GM23338 (cell line): ENCODE measurements at regions not wholly inside any gene's neighbourhood (a gene's known extent, or its start where the extent isn't known, plus 50 kb on each side); places are given as distances from the start of the nearest gene placed in this dataset.

Experiments used
- ATAC-seq: fragments of 200-7000 bp; cut with Tn5 transposase; 3 replicates; pipeline ENCODE4 v1.9.1; 2020
- DNase-seq: peaks from one replicate; pipeline ENCODE4 v3.0.0-alpha.2; 2015; ENCODE audit warnings: low spot score
- H2AFZ ChIP-seq: fragments of 200-600 bp; sonication (generic); 2 replicates; pipeline ENCODE4 v1.8.0; 2016; ENCODE audit warnings: antibody characterized with exemption, mild to moderate bottlenecking, moderate library complexity
- H3F3A ChIP-seq: fragments of 200-600 bp; sonication (generic); replicated peaks from 2 replicates; pipeline ENCODE4 v1.8.0; 2017; ENCODE audit warnings: antibody characterized with exemption, mixed run types, low read depth
- H3K27ac ChIP-seq: fragments of 200-600 bp; sonication (generic); 2 replicates; pipeline ENCODE4 v1.6.1; 2016; ENCODE audit warnings: low read depth
- H3K27me3 ChIP-seq: fragments of 200-600 bp; sonication (generic); 2 replicates; pipeline ENCODE4 v1.8.0; 2016; ENCODE audit warnings: mild to moderate bottlenecking, mixed run types, moderate library complexity; ENCODE audit not compliant: insufficient read depth
- H3K36me3 ChIP-seq: fragments of 200-600 bp; sonication (generic); 2 replicates; pipeline ENCODE4 v1.8.0; 2016; ENCODE audit warnings: mild to moderate bottlenecking; ENCODE audit not compliant: insufficient read depth
- H3K4me1 ChIP-seq: fragments of 200-600 bp; sonication (generic); 2 replicates; pipeline ENCODE4 v1.8.0; 2016; ENCODE audit warnings: mild to moderate bottlenecking, moderate library complexity; ENCODE audit not compliant: insufficient read depth
- H3K4me2 ChIP-seq: fragments of 200-600 bp; sonication (generic); 2 replicates; pipeline ENCODE4 v1.7.1; 2017; ENCODE audit warnings: mixed run types
- H3K4me3 ChIP-seq: fragments of 200-600 bp; sonication (generic); 2 replicates; pipeline ENCODE4 v1.6.1; 2016; ENCODE audit warnings: mixed run types
- H3K79me2 ChIP-seq: fragments of 200-600 bp; sonication (generic); replicated peaks from 2 replicates; pipeline ENCODE4 v1.8.0; 2017; ENCODE audit warnings: mild to moderate bottlenecking; ENCODE audit not compliant: insufficient read depth
- H3K9me2 ChIP-seq: fragments of 200-600 bp; sonication (generic); 2 replicates; pipeline ENCODE4 v1.8.0; 2017; ENCODE audit not compliant: insufficient read depth
- H4K20me1 ChIP-seq: fragments of 200-600 bp; sonication (generic); replicated peaks from 2 replicates; pipeline ENCODE4 v1.8.0; 2017; ENCODE audit warnings: mild to moderate bottlenecking; ENCODE audit not compliant: insufficient read depth
- H3K27ac Mint-ChIP-seq: 2 replicates; pipeline ENCODE4 v1.8.0; 2020; ENCODE audit warnings: inconsistent platforms, mild to moderate bottlenecking, moderate library complexity, mixed read lengths
- H3K27me3 Mint-ChIP-seq: 3 replicates; pipeline ENCODE4 v1.8.0; 2022; ENCODE audit warnings: low read depth, mild to moderate bottlenecking, moderate library complexity, mixed read lengths, inconsistent platforms; ENCODE audit not compliant: insufficient read depth, poor library complexity
- H3K36me3 Mint-ChIP-seq: 3 replicates; pipeline ENCODE4 v1.8.0; 2021; ENCODE audit warnings: low read depth, mild to moderate bottlenecking, inconsistent platforms, moderate library complexity, mixed read lengths
- H3K4me1 Mint-ChIP-seq: 3 replicates; pipeline ENCODE4 v1.8.0; 2020; ENCODE audit warnings: mild to moderate bottlenecking, inconsistent platforms, mixed read lengths
- H3K4me3 Mint-ChIP-seq: 3 replicates; pipeline ENCODE4 v1.8.0; 2021; ENCODE audit warnings: moderate library complexity, mild to moderate bottlenecking, inconsistent platforms, mixed read lengths
- H3K9me3 Mint-ChIP-seq: 3 replicates; pipeline ENCODE4 v1.8.0; 2020; ENCODE audit warnings: moderate library complexity, mild to moderate bottlenecking, inconsistent platforms, mixed read lengths
- CREB1 ChIP-seq: fragments of 250-450 bp; sonication (Bioruptor Pico); IDR thresholded peaks from 2 replicates; pipeline ENCODE4 v1.5.0; 2020; ENCODE audit warnings: low read depth, mild to moderate bottlenecking, moderate library complexity
- CTCF ChIP-seq, 2 experiments: fragments of 200-600 bp in 1 of 2; sonication (generic) in 1 of 2; conservative IDR thresholded peaks; 2 replicates each; pipeline versions ENCODE4 v1.5.1 to v1.6.1; 2016 to 2017; ENCODE audit warnings: antibody characterized with exemption in 2 of 2, low read depth in 2 of 2, mild to moderate bottlenecking in 2 of 2, moderate library complexity in 1 of 2
- ETS1 ChIP-seq: IDR thresholded peaks from 2 replicates; pipeline ENCODE4 v1.6.1; 2016; ENCODE audit warnings: antibody characterized with exemption
- EZH2 ChIP-seq: fragments of 200-600 bp; sonication (generic); IDR thresholded peaks from one replicate; pipeline ENCODE4 v1.8.0; 2017; ENCODE audit warnings: antibody characterized with exemption, mild to moderate bottlenecking, low read depth; ENCODE audit not compliant: unreplicated experiment
- EZH2phosphoT487 ChIP-seq: fragments of 200-600 bp; sonication (generic); IDR thresholded peaks from one replicate; pipeline ENCODE4 v1.8.1; 2018; ENCODE audit warnings: antibody characterized with exemption; ENCODE audit not compliant: unreplicated experiment
- JUNB ChIP-seq: IDR thresholded peaks from one replicate; pipeline ENCODE4 v1.6.1; 2016; ENCODE audit warnings: antibody characterized with exemption; ENCODE audit not compliant: unreplicated experiment
- NANOG ChIP-seq: IDR thresholded peaks from 2 replicates; pipeline ENCODE4 v1.6.1; 2016; ENCODE audit warnings: antibody characterized with exemption, borderline replicate concordance
- POLR2AphosphoS5 ChIP-seq: IDR thresholded peaks from 2 replicates; pipeline ENCODE4 v1.6.1; 2016; ENCODE audit warnings: antibody characterized with exemption, low read depth
- REST ChIP-seq: IDR thresholded peaks from one replicate; pipeline ENCODE4 v1.6.1; 2018; ENCODE audit warnings: antibody characterized with exemption; ENCODE audit not compliant: unreplicated experiment
- STAT1 ChIP-seq: IDR thresholded peaks from one replicate; pipeline ENCODE4 v1.6.1; 2016; ENCODE audit warnings: antibody characterized with exemption; ENCODE audit not compliant: unreplicated experiment
- ZNF114 ChIP-seq: fragments of 250-450 bp; sonication (Bioruptor Pico); IDR thresholded peaks from 2 replicates; pipeline ENCODE4 v1.5.0; 2020; ENCODE audit warnings: mild to moderate bottlenecking, moderate library complexity
- ZNF331 ChIP-seq: fragments of 250-450 bp; sonication (Bioruptor Pico); IDR thresholded peaks from 2 replicates; pipeline ENCODE4 v1.5.0; 2020; ENCODE audit warnings: low read depth, mild to moderate bottlenecking, moderate library complexity
- TF ChIP-seq, protein P1 (sequence below): fragments of 250-450 bp; sonication (Bioruptor Pico); IDR thresholded peaks from 2 replicates; pipeline ENCODE4 v1.5.0; 2020; ENCODE audit warnings: mild to moderate bottlenecking, moderate library complexity

DNA sequence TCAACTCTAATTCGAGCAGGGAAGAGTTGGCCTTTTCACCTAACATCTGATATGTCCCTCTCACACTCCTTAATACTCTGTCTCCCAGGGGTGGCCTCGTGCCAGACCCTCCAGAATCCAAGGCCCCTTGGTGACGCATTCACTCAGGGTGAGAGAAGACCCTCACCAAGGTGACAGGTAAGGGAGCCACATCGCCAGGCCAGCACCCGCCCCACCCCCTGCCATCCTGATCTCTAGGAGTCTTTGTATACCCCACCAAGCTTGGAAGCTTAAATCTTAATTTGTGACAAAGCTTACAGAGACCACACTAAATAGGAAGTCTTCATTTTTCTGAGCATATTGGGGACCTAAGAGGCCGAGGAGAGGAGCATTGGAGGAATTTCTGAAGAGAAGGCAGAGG, 286.1 kb downstream of the IRF8 start:
- H4K20me1 ChIP-seq, result no peaks in the 10 kb centered on the region
- H3K4me2 ChIP-seq, result no peak overlapping the region
- H3F3A ChIP-seq, result no peaks in the 10 kb centered on the region
- no peaks in the 10 kb centered on the region for H3K36me3 ChIP-seq
- no peaks in the 10 kb centered on the region for H3K27me3 ChIP-seq
- H3K79me2 ChIP-seq, result no peaks in the 10 kb centered on the region
- no peaks in the 10 kb centered on the region for H3K9me2 ChIP-seq
- no peak for DNase-seq
- no peaks in the 10 kb centered on the region; the same call in 2 of the 3 replicates for H3K9me3 Mint-ChIP-seq
- no peak for ATAC-seq
- no peak overlapping the region for H3K4me3 ChIP-seq
- no peaks in the 10 kb centered on the region for H3K36me3 Mint-ChIP-seq
- no peaks in the 10 kb centered on the region for H3K4me1 Mint-ChIP-seq
- no peak for TF ChIP-seq ZNF114 (CRISPR knock-in tag)
- no peak for TF ChIP-seq REST
- no peak for TF ChIP-seq NANOG
- TF ChIP-seq ETS1, result no peak
- no peak for TF ChIP-seq POLR2AphosphoS5
- TF ChIP-seq CTCF (conservative IDR thresholded peaks at IDR 0.05; ENCODE audit: low read depth in 2 of 2), result no peak
- no peak for TF ChIP-seq EZH2phosphoT487
- TF ChIP-seq JUNB, result no peak
- TF ChIP-seq, protein P1, sequence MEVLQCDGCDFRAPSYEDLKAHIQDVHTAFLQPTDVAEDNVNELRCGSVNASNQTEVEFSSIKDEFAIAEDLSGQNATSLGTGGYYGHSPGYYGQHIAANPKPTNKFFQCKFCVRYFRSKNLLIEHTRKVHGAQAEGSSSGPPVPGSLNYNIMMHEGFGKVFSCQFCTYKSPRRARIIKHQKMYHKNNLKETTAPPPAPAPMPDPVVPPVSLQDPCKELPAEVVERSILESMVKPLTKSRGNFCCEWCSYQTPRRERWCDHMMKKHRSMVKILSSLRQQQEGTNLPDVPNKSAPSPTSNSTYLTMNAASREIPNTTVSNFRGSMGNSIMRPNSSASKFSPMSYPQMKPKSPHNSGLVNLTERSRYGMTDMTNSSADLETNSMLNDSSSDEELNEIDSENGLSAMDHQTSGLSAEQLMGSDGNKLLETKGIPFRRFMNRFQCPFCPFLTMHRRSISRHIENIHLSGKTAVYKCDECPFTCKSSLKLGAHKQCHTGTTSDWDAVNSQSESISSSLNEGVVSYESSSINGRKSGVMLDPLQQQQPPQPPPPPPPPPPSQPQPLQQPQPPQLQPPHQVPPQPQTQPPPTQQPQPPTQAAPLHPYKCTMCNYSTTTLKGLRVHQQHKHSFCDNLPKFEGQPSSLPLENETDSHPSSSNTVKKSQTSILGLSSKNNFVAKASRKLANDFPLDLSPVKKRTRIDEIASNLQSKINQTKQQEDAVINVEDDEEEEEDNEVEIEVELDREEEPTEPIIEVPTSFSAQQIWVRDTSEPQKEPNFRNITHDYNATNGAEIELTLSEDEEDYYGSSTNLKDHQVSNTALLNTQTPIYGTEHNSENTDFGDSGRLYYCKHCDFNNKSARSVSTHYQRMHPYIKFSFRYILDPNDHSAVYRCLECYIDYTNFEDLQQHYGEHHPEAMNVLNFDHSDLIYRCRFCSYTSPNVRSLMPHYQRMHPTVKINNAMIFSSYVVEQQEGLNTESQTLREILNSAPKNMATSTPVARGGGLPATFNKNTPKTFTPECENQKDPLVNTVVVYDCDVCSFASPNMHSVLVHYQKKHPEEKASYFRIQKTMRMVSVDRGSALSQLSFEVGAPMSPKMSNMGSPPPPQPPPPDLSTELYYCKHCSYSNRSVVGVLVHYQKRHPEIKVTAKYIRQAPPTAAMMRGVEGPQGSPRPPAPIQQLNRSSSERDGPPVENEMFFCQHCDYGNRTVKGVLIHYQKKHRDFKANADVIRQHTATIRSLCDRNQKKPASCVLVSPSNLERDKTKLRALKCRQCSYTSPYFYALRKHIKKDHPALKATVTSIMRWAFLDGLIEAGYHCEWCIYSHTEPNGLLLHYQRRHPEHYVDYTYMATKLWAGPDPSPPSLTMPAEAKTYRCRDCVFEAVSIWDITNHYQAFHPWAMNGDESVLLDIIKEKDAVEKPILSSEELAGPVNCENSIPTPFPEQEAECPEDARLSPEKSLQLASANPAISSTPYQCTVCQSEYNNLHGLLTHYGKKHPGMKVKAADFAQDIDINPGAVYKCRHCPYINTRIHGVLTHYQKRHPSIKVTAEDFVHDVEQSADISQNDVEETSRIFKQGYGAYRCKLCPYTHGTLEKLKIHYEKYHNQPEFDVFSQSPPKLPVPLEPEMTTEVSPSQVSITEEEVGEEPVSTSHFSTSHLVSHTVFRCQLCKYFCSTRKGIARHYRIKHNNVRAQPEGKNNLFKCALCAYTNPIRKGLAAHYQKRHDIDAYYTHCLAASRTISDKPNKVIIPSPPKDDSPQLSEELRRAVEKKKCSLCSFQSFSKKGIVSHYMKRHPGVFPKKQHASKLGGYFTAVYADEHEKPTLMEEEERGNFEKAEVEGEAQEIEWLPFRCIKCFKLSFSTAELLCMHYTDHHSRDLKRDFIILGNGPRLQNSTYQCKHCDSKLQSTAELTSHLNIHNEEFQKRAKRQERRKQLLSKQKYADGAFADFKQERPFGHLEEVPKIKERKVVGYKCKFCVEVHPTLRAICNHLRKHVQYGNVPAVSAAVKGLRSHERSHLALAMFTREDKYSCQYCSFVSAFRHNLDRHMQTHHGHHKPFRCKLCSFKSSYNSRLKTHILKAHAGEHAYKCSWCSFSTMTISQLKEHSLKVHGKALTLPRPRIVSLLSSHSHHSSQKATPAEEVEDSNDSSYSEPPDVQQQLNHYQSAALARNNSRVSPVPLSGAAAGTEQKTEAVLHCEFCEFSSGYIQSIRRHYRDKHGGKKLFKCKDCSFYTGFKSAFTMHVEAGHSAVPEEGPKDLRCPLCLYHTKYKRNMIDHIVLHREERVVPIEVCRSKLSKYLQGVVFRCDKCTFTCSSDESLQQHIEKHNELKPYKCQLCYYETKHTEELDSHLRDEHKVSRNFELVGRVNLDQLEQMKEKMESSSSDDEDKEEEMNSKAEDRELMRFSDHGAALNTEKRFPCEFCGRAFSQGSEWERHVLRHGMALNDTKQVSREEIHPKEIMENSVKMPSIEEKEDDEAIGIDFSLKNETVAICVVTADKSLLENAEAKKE (CRISPR knock-in tag), result no peak
- no peak for TF ChIP-seq EZH2
- no peak for TF ChIP-seq STAT1
- no peak for TF ChIP-seq CREB1 (CRISPR knock-in tag)
- TF ChIP-seq ZNF331, result no peak
- H3K27ac Mint-ChIP-seq, result no peak overlapping the region
- no peak overlapping the region for H2AFZ ChIP-seq
- H3K27ac ChIP-seq, result no peak overlapping the region
- no peaks in the 10 kb centered on the region for H3K4me1 ChIP-seq
- H3K4me3 Mint-ChIP-seq, result no peak overlapping the region
- H3K27me3 Mint-ChIP-seq, result peaks cover 5% of the 10 kb centered on the region
